ENCODE measurements at regions not wholly inside any gene's neighbourhood (a gene's known extent, or its start where the extent isn't known, plus 50 kb on each side); places are given as distances from the start of the nearest gene placed in this dataset.
"Not testable (repeated sequence)": the region's sequence is repeated elsewhere in the genome, so short reads cannot be mapped to it uniquely, and the experiment has no call there.

DNA sequence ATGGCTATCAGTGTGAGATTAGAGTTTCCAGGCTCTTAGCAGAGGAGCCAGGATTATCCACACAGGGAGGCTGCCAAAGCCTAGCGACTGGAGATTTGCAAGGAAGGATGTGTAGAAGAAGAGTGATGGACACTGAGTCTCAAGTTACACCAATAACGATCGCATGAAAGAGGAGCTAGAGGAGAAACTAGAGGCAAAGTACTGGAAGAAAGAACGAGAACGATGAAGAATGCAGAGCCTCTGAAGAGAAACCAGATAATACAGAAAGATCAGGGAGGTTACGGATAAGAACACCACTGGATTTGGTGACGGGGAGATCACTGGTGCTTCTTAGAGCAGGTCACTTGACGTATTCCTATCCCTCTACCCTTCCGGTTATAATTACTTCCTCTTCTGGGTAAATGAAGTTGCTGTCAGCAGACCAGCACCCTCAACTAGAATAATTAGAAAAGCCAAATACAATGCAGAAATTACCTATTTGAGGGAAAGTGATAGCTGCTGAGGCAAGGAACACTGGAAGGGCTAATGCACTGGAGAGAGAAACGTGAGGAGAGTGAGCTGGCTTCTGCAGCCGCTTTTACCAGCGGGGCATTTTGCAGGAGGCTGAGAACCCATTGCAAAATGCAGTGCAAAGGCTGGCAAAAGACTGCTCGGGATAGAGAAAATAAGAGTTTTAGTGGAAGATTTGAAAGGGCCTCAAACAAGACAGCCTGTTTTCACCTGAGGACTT, 93.1 kb upstream of the HIF1A start:
- no peak for FAIRE-seq

DNA sequence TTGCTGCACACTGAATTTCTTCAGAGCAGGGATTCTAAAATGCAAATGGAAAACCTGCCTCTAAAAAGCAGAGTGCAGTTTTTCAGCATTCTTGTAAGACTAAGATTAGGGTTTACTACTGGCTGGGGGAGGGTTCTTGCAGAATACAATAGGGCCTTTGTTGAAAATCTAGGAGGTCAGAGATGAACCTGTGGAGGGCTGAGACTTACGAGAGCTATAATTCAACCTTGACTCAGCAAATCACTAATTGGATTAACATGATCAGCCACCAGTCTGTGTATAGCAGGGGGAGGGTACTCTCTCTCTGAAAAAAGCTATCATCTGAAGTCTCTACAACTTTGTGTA, 92.6 kb upstream of the HIF1A start:
- DNase-seq (ENCODE audit: low spot score in 2 of 2) (no peak), FAIRE-seq (no peak)

More for the DNA sequence above, 93.1 kb upstream of the HIF1A start:
- no peak for DNase-seq (ENCODE audit: low spot score in 2 of 2)

DNA sequence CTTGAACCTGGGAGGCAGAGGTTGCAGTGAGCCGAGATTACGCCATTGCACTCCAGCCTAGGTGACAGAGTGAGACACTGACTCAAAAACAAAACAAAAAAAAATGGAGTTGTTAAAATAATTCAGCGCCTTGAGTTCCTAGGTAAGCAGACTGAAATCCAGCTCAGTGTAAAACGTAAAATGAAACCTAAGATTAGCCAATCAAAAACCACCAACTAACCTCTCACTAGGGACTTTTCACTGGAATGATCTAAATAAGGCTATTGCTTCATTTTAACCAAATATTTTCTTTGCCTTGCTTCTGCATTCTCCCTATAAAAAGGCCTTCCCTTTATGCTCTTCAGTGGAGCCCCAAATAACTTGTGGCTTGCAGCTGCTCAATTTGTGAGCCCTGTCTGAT, 91.6 kb upstream of the HIF1A start:
- FAIRE-seq (no peak), DNase-seq (ENCODE audit: low spot score in 2 of 2) (no peak)

DNA sequence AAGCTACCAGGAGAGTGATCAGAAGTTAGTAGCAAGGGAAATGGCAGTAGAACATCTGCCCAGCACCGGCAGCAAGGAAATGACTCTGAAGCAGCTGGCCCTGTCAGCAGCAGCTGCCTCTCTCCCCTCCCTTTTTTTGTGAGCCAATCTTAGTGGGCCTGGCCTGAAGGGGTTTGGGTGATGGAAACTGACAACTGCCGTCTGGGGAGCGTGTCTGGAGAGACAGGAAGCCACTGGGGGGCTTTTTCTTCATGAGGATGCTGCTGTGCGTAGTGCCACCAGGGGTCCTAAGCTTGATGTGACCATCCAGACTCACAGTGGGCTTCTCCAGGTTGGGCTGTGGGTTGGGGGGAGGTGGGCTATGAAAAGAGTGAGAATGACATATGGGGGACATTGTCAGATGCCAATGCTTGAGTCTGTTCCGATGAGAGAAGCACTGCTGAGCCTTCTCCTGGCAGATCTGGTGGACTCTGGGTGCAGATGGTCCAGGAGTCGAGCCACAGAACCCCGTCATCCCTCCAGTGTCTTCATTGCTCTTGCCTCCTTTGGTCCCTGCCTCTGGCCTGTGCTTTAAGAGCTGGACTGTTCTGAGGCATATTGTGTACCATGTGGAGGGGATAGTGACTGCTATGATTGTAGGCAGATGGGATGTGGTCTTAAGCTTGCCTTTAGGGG, 87.6 kb upstream of the HIF1A start:
- DNase-seq (ENCODE audit: low spot score in 2 of 2): no peak

DNA sequence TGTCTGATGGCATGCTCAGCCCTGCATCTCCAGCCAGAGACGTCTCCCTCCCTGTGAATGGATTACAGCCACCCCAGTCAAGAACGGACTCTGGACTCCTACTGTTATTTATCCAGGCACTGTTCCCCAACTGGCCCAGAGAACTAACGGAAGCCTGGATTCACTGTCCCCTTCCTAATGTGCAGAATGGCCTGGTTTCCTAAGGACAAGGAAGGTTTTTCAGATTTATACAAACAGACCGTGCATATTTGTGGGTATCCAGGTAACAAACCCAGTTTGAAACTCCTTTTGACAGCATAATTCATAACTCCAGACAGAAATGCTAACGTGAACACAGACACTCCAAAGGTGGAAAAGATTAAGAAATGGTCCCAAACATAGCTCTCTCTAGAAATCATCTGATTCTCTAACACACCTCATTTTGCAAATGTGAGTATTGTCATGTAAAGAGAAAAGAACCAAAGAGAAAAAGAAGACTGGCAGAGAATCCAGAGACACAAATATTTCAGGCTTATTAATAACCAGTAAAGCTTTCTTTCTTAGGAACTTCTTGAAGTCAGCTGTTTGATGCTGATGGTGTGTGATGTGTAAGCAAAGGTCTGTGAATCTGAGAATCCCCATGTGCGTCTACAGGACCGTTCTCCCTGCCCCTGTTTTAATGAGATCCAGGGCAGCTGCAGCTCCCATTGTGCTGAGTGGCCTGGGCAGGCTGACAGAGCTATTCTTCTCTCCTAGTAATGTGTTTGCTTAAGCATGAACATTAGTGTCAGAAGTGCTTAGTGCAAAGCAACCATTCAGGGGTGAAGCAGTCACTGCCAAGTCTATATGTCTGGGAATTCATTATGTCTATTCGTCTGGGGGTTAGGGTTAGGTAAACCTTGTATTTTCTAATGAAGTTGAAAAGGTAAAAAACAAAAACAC, 86.8 kb upstream of the HIF1A start:
- FAIRE-seq: no peak
- peak in 1 of 2 donors; percentile 3 for DNase-seq (ENCODE audit: low spot score in 2 of 2)

More for the DNA sequence above, 87.6 kb upstream of the HIF1A start:
- FAIRE-seq: no peak

DNA sequence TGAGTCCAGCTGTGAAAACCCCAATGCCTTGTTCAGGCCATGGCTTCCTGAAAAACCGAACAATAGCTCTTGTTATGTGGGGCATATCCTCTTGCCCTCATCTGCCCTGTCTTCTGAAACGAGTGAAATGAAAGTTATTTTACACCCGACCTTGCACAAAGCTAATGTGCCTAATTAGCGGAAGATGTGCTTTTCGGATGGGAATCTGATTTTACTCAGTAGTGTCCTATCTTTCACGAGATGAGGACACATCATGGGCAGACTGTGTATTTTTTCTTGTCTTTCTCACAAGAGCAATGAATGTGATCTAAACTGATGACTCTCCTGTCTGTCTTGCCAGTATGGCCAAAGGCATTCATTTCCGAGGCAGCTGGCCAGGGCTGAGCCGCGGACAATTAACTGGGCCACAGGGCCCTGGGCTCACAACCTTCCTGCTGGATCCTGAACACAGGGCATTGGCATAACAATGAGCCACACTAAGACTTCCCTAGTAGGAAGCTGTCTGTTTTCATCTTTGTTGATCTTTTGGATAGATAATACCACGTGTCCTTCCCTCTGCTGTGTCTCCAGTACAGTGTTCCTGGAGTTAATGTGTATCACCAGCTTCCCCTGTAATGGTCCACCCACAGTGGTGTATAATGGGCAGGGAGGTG, 86.0 kb upstream of the HIF1A start:
- DNase-seq (ENCODE audit: low spot score in 2 of 2) (no peak), FAIRE-seq (no peak)

DNA sequence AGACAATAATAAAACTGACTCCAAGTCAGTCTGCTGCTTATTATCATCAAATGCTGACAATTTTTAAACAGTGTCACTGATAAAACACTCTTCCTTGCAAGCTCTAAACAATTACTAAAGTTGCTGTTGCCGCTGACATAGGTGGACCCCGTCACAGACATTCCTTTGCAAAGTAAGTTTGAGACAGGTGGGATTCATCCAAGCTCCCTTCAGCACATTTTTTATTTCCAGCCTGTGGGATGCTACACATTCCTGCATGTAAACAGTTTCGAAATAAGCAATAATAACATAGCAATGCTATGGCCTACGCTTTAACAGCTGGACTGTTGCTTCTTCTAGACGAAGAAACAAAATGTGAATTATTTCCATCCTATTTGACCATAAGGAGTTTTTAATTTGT, 85.4 kb upstream of the HIF1A start:
- no peak for FAIRE-seq
- no peak for DNase-seq (ENCODE audit: low spot score in 2 of 2)

DNA sequence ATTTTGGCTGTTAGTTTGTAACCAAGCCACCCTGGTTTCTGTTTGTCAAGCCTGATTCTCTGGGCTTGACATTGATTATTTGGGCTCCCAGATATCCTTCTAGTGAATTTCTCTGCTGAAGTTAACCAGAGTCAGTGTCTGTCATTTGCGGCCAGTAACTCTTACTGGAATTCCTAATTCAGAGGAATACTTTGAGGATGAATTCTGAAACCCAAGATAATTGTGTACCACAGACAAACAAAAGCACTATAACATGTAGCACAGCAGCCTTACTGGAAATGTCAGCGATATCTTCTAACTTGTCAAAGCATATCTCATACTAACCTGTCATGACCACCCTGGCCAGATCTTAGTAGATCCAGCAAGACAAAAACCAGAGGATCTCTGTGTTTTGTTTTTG, 84.4 kb upstream of the HIF1A start:
- DNase-seq (ENCODE audit: low spot score in 2 of 2): no peak
- no peak for FAIRE-seq

DNA sequence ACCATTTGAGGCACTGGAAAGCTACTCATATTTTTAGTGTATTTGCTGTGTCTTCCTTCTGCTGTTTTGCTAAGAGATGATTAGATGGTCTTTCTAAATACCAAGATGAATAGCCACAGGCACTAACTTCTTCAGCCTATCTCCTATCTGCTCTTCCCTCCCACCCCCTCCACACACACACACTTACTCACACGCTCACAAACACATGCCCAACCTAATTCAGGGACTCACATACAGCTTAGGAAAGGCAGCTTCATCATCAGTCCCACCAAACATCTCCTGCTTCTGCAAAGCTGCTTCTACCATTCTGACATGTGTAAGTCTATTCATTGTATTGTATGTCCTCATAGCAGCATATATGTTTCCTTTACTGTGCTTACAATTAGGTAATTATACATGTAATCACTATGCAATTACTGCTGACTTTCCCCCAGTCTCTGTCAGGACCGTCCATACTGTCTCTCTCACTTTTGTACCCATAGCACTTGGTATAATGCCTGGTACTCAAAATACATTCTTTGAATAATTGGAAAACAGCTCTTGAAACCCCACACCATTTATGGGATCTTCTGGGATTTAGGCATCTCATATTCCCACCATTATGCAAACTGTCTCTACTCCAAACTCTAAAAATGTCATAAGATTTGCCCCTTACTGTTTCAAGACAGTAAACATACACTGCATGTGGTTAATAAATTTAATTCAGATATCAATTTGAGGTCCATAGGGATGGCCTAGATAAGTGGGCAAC, 83.3 kb upstream of the HIF1A start:
- FAIRE-seq (no peak), DNase-seq (ENCODE audit: low spot score in 2 of 2) (no peak)

DNA sequence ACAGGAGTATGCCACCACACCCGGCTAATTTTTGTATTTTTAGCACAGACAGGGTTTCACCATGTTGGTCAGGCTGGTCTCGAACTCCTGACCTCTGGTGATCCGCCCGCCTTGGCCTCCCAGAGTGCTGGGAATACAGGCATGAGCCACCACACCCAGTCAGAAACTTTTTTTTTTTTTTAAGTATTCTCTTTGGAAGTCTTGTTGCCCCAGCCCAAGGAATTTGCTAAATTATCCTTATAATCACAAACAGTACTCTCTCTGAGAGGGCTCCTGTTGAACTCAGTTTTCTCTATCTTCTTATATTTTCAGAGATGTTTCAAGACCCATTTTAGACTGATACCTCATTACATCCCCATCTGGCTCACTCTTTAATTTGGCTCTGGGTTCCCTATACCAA, 82.3 kb upstream of the HIF1A start:
- FAIRE-seq; DNase-seq (ENCODE audit: low spot score in 2 of 2): not testable (repeated sequence)

DNA sequence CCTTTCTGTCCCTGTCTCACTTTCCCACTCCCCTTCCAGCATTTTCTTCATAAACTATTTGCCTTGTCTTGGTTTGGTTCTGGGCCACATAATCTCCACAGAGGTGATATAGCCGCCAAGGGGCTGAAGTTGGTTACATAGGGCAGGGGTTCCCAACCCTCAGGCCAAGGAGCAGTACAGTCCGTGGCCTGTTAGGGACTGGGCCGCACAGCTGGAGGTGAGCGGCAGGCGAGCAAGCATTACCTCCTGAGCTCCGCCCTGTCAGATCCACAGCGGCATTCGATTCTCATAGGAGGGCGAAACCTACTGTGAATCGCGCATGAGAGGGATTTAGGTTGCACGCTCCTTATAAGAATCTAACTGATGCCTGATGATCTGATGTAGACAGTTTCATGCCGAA, 80.6 kb upstream of the HIF1A start:
- no peak for FAIRE-seq
- DNase-seq (ENCODE audit: low spot score in 2 of 2): no peak

DNA sequence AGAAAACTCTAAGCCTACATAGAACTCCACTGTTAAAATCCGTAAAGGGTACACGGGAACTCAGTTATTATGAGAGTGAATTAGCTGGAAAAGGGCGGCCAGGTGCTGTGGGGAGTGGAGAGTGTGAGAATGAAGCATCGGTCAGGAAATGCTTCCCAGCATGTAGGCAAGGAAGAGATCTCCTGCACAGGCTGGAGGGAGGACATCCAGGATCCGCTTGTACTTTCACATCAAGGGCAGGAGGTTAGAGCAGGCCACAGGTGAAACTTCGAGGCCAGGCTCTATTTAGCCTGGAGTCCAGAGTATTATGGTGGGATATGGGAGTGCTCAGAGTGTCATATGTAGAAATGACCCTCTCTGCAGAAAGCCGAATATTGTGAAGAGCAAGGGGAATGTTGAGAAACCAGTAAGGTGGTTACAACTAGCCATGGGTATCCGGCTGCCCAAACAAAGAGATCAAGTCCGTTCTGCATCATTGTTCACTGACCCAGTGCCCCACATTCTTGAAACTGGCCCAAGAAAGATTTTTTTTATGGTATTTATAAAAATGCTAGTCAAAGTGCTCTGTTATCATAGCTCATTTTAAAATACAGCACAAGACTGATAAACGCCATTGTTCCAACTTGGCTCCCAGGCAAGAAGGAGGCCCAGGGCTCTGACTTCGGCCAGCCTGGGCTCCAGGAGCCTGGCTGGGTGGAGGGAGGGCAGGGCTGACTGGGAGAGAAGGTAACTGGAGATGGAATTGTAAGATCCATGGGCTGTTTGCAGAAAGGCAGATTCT, 79.4 kb upstream of the HIF1A start:
- no peak for FAIRE-seq

DNA sequence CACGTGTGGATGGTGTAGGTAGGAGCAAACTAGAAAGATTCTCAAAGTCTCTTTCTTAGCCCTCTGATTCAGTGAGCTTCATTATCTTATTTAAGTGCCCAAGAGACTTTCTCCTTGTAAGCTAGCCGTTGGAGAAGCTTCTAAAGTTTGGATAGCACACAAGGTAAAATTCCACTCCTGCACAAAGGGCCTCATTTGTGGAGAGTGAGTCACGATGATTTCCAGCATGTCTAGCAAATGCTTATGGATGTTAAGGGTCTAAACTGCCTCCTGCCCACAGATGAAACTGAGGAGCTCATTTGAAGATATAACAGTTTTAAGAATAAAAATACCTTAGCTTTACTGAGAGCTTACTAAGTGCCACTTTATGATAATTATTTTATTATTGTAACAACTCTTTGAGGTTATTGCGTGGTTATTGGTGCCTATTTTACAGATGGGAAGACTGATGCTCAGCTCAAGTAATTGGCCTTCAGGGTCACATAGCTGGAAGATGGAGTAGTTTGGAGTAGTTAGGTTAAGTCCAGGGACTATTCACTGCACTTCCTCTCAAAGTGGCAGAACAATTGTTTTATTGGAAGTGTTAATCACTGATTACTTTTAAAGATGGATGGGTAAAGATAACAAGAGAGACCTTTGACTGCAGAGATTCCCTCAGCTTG, 78.7 kb upstream of the HIF1A start:
- FAIRE-seq (no peak), DNase-seq (ENCODE audit: low spot score in 2 of 2) (no peak)

More for the DNA sequence above, 79.4 kb upstream of the HIF1A start:
- no peak for DNase-seq (ENCODE audit: low spot score in 2 of 2)

DNA sequence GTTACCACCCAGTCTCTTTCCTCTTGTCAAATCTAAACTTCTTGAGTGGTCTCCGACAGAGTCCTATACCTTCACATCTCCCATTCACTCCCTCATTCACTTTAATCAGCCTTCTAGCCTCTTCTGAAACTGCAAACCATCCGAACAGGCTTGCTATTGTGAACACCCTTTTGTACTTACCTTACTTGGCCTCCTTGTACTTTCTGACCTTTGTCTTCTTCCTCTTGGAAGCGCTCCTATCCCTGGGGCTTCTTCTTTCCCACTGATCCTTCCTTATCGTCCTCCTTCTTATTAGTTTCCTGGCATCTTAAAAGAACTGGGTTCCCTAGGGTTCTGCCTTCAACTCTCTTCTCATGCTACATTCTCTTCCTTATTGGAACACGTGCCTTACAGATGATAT, 76.9 kb upstream of the HIF1A start:
- no peak for FAIRE-seq
- no peak for DNase-seq (ENCODE audit: low spot score in 2 of 2)

DNA sequence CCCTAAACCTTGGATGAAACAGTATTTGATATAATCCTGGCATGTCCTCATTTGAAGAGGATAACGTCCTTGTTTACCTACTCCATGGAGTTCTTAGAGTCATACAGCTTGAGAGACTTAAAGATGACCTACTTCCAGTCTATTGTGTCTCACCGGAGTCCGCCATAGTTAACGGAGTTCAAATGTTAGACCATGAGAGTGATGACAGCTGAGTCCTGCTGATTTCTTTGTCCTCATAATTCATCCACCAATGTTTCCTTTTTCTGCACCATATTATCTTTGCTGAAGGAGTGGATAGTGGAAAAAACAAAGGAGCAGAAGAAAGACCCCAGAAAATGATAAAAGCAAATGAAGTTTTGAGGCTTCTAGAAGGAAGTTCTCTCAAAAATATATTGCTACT, 75.8 kb upstream of the HIF1A start:
- no peak for FAIRE-seq
- DNase-seq (ENCODE audit: low spot score in 2 of 2): no peak

DNA sequence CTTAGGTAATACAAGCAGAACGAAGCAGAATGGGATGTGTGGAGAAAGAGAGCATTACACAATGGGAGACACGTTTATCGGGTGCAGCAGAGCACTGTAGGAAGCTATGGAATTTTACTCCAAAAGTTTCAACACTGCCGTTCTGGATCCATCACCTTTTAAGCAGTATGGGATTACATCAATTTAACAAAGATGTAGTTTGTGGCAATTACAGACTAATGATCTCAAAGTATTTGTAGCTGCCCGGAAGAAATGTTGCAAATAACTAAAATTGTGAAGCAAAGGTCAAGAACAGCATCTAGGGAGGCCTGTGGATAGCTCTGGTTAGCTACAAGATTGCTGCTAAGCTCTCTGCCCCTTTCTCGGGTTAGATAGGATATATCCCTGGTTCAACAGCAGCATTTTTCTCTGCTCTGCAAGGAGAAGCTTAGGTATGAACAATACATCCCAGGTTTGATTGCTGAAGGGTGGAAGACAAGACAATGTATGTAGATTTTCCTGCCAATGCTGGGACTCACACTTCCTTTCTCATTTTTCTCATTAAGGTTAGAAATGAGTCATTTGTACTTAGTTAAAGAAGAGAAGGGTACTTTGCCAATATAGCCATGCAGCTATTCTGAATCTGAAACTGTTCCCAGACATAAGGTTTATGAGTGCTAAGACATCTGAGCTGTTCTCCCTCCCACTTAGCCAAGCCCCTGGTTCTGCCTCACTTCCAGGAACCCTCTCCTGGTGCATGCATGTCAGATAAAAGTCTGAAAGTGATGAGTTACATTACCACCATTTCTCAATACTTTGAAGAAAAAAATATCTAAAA, 75.0 kb upstream of the HIF1A start:
- FAIRE-seq: no peak
- DNase-seq (ENCODE audit: low spot score in 2 of 2): no peak

DNA sequence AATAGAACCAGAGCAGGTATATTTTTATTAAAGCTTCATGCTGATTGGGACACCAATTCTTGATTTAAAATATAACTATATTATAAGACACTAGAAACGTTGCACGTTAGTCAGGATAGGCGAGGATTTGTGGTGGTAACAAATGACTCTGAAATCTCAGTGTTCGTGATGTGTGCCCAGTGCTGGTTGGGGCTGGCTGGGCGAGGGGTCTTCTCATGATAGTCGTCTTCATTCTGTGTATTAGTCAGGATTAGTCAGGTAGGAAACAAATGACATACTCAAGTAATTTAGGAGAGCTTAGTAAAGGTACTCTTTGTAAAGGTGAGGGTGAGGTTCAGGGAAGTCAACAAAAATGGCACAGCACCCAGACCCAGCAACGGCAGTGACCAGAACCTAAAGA, 73.9 kb upstream of the HIF1A start:
- no peak for DNase-seq (ENCODE audit: low spot score in 2 of 2)
- no peak for FAIRE-seq

DNA sequence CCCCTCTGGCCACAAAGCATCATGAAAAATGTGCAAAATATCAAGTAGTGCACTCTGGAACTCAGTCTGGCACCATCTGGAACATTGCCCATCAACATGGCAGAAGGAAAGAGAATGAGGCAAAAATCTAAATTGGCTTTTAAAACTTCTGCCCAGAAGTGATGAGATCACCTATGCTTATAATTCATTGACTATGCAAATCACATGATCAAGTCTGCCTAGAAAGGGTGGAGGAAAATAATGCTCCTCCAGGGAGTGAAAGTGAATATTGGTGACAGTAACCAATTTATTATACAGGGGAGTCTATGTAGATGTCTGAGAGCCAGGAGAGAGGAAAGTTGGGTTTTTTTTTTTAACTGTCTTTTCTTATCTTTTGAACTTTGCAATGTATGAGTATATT, 73.3 kb upstream of the HIF1A start:
- no peak for FAIRE-seq
- no peak for DNase-seq (ENCODE audit: low spot score in 2 of 2)

Measured in frontal cortex (tissue), 3 donors.